Cardiac septum (tissue), 1 donor: ENCODE measurements at regions not wholly inside any gene's neighbourhood (a gene's known extent, or its start where the extent isn't known, plus 50 kb on each side); places are given as distances from the start of the nearest gene placed in this dataset.
"Not testable (repeated sequence)": the region's sequence is repeated elsewhere in the genome, so short reads cannot be mapped to it uniquely, and the experiment has no call there.

ENCODE experiments used
- DNase-seq: peaks from one replicate; pipeline ENCODE4 v3.0.0-alpha.2; 2020; ENCODE audit warnings: low spot score
- intact Hi-C: fragments of 100-400 bp; cut with DNase I; formaldehyde crosslinking; loops from one replicate; pipeline ENCODE4 v1.14.0; 2022
- donor health status: DM: no; HTN: no; CAD: no.

- no peak for DNase-seq
- intact Hi-C loops = no loop called here
Measured at GRCh38 chr9:71518045-71518827, 250.1 kb downstream of the CEMIP2 start.

- intact Hi-C loops = no loop called here
- DNase-seq = no peak
Measured at GRCh38 chr9:71515626-71516025, 252.7 kb downstream of the CEMIP2 start.

- intact Hi-C loops = no loop called here
- DNase-seq = no peak
Measured at GRCh38 chr9:71515107-71515506, 253.2 kb downstream of the CEMIP2 start.

- intact Hi-C loops = no loop called here
- no peak for DNase-seq
Measured at GRCh38 chr9:71514344-71514975, 253.9 kb downstream of the CEMIP2 start.

- no peak for DNase-seq
- intact Hi-C loops = no loop called here
Measured at GRCh38 chr9:71509054-71509453, 259.3 kb downstream of the CEMIP2 start.

GRCh38 chr9:71508141-71508540 lies 260.2 kb downstream of the CEMIP2 start:
- intact Hi-C loops, DNase-seq: not testable (repeated sequence)

- intact Hi-C loops = no loop called here
- DNase-seq = no peak
Measured at GRCh38 chr9:71506821-71507220, 261.5 kb downstream of the CEMIP2 start.

- intact Hi-C loops = no loop called here
- no peak for DNase-seq
Measured at GRCh38 chr9:71504636-71505035, 263.7 kb downstream of the CEMIP2 start.

GRCh38 chr9:71498691-71499090 lies 269.6 kb downstream of the CEMIP2 start:
- intact Hi-C loops = no loop called here
- no peak for DNase-seq

GRCh38 chr9:71490810-71491209 lies 277.5 kb downstream of the CEMIP2 start:
- intact Hi-C loops = no loop called here
- no peak for DNase-seq

- DNase-seq = no peak
- intact Hi-C loops = no loop called here
Measured at GRCh38 chr9:71487061-71487460, 281.3 kb downstream of the CEMIP2 start.

GRCh38 chr9:71485326-71485725 lies 283.0 kb downstream of the CEMIP2 start:
- intact Hi-C loops = no loop called here
- DNase-seq = no peak

GRCh38 chr9:71483436-71483835 lies 284.9 kb downstream of the CEMIP2 start:
- intact Hi-C loops = no loop called here
- DNase-seq = no peak

- intact Hi-C loops = no loop called here
- no peak for DNase-seq
Measured at GRCh38 chr9:71479621-71480020, 288.7 kb downstream of the CEMIP2 start.

- intact Hi-C loops = no loop called here
- no peak for DNase-seq
Measured at GRCh38 chr9:71472400-71472799, 295.9 kb downstream of the CEMIP2 start.

- DNase-seq = no peak
- intact Hi-C loops = no loop called here
Measured at GRCh38 chr9:71465392-71465791, 302.9 kb downstream of the CEMIP2 start.

- intact Hi-C loops = no loop called here
- DNase-seq = no peak
Measured at GRCh38 chr9:71459082-71459481, 309.2 kb downstream of the CEMIP2 start.

- no peak for DNase-seq
- intact Hi-C loops = no loop called here
Measured at GRCh38 chr9:71446473-71447411, 321.6 kb downstream of the CEMIP2 start.

GRCh38 chr9:71446106-71446472 lies 322.2 kb downstream of the CEMIP2 start:
- intact Hi-C loops = no loop called here
- DNase-seq = no peak

- no peak for DNase-seq
- intact Hi-C loops = no loop called here
Measured at GRCh38 chr9:71442937-71443336, 321.5 kb upstream of the TRPM3 start.
